ENCODE measurements at regions not wholly inside any gene's neighbourhood (a gene's known extent, or its start where the extent isn't known, plus 50 kb on each side); places are given as distances from the start of the nearest gene placed in this dataset.

- TF ChIP-seq, protein P1, sequence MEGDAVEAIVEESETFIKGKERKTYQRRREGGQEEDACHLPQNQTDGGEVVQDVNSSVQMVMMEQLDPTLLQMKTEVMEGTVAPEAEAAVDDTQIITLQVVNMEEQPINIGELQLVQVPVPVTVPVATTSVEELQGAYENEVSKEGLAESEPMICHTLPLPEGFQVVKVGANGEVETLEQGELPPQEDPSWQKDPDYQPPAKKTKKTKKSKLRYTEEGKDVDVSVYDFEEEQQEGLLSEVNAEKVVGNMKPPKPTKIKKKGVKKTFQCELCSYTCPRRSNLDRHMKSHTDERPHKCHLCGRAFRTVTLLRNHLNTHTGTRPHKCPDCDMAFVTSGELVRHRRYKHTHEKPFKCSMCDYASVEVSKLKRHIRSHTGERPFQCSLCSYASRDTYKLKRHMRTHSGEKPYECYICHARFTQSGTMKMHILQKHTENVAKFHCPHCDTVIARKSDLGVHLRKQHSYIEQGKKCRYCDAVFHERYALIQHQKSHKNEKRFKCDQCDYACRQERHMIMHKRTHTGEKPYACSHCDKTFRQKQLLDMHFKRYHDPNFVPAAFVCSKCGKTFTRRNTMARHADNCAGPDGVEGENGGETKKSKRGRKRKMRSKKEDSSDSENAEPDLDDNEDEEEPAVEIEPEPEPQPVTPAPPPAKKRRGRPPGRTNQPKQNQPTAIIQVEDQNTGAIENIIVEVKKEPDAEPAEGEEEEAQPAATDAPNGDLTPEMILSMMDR (IDR thresholded peaks at IDR 0.05; ENCODE audit: control extremely low read depth in 1 of 3, insufficient read depth in 1 of 3, low read depth in 1 of 3, low read length in 3 of 3): no peak
- no peak for TF ChIP-seq EP300 (IDR thresholded peaks at IDR 0.05; ENCODE audit: borderline replicate concordance in 1 of 2, low read depth in 2 of 2, low read length in 2 of 2)
These were observed 78.0 kb upstream of the MBNL1 start for GRCh38 chr3:152190636-152191183.
